ENCODE measurements at regions not wholly inside any gene's neighbourhood (a gene's known extent, or its start where the extent isn't known, plus 50 kb on each side); places are given as distances from the start of the nearest gene placed in this dataset.

GRCh38 chr1:222373831-222374602 is 173.9 kb downstream of the HHIPL2 start:
- DNase-seq (ENCODE audit: extremely low read depth in 1 of 11, low read depth in 9 of 11, low spot score in 4 of 11), result no peak

GRCh38 chr1:222373216-222373615 is 174.7 kb downstream of the HHIPL2 start:
- no peak for DNase-seq (ENCODE audit: extremely low read depth in 1 of 11, low read depth in 9 of 11, low spot score in 4 of 11)

DNA sequence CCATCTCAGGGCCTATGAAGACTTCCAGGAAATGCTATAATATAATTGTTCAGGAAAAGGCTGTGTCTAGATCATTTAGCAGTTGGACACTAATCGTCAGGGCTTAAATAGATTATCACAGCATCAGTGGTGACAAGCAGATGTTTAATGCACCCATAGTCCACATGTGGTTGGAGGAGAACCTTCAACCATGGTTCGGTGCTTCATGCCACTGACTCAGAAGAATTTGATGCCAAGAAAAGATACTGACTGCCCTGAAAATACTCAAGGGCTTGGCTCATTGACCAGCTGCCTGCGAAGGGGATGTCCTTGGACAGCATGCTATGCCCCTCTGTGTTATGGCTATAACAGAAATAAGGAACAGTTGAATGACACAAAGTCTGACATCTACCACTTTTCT is 175.7 kb downstream of the HHIPL2 start:
- DNase-seq (ENCODE audit: extremely low read depth in 1 of 11, low read depth in 9 of 11, low spot score in 4 of 11), result no peak

DNA sequence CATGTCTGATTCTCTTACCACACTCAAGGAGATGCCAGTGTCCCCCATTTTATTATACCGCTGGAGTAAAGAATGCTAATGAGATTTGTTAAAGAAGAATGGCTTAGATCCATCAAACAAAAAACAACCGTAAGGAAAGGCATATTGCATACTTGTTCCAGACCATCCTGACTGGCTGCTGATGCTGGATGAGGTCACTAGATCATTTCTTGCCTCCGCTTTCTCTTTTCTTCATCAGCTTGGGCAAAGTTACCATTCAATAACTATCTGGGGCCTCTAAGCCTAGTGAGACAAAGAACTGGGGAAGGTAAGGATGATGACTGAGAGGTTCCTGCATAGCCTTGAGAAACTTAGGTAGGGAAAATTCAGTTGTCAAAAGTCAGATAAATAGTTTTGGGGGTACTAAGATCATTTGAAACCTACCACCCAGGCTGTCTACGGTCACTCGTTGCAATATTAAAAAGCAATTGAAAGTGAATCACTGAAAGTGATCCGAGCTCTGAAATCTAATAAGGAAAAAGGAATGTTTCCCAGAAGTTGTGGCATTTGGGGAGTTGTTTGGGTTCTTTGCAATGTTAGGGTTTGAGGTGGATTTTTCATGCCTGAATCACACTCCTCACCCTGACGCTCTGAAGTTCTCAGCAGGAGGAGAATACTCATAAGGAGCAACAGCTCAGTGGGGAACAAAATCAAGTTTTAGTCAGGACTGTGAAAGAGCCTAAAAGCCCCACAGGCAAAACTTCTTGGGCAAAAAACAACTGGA is 176.8 kb downstream of the HHIPL2 start:
- no peak for DNase-seq (ENCODE audit: extremely low read depth in 1 of 11, low read depth in 9 of 11, low spot score in 4 of 11)

GRCh38 chr1:222370081-222370912 is 177.6 kb downstream of the HHIPL2 start:
- DNase-seq (ENCODE audit: extremely low read depth in 1 of 11, low read depth in 9 of 11, low spot score in 4 of 11), result no peak

GRCh38 chr1:222369148-222369547 is 178.8 kb downstream of the HHIPL2 start:
- no peak for DNase-seq (ENCODE audit: extremely low read depth in 1 of 11, low read depth in 9 of 11, low spot score in 4 of 11)

DNA sequence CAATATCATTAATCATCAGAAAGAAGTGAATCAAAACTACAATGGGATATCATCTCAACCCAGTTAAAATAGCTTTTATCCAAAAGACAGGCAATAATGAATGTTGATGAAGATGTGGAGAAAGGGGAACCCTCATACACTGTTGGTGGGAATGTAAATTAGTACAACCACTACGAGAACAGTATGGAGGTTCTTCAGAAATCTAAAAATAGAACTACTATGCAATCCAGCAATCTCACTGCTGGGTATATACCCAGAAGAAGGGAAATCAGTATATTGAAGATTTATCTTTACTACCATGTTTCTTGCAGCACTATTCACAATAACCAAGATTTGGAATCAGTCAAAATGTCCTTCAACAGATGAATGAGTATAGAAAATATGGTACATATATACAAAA is 189.8 kb downstream of the HHIPL2 start:
- no peak for DNase-seq (ENCODE audit: extremely low read depth in 1 of 11, low read depth in 9 of 11, low spot score in 4 of 11)

GRCh38 chr1:222357252-222357651 is 190.7 kb downstream of the HHIPL2 start:
- DNase-seq (ENCODE audit: extremely low read depth in 1 of 11, low read depth in 9 of 11, low spot score in 4 of 11), result no peak

- DNase-seq (ENCODE audit: extremely low read depth in 1 of 11, low read depth in 9 of 11, low spot score in 4 of 11), result no peak
Measured at GRCh38 chr1:222347627-222348026, 200.3 kb downstream of the HHIPL2 start.

- no peak for DNase-seq (ENCODE audit: extremely low read depth in 1 of 11, low read depth in 9 of 11, low spot score in 4 of 11)
Measured at GRCh38 chr1:222346955-222347354, 200.9 kb downstream of the HHIPL2 start.

- DNase-seq (ENCODE audit: extremely low read depth in 1 of 11, low read depth in 9 of 11, low spot score in 4 of 11), result no peak
Measured at GRCh38 chr1:222339376-222339947, 208.4 kb downstream of the HHIPL2 start.

DNA sequence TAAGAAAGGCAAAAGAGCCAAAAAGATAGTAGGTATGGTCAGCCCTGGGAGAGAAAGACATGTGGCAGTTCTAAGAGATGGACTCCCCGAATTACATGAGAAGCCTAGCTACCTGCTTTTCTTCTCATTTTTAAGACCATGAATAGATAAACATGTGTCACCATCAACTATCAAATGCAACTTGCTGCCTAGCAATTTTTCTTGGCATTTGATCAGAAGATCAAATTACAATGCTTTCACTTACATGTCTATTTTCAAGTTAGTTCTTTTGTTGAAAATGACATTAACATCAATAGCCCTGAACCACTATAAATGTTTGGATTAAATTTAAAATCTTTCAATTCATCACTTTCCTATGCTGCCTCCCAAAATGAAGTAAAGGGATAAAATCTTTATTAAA is 212.3 kb downstream of the HHIPL2 start:
- DNase-seq (ENCODE audit: extremely low read depth in 1 of 11, low read depth in 9 of 11, low spot score in 4 of 11), result no peak

- no peak for DNase-seq (ENCODE audit: extremely low read depth in 1 of 11, low read depth in 9 of 11, low spot score in 4 of 11)
Measured at GRCh38 chr1:222334026-222334680, 213.8 kb downstream of the HHIPL2 start.

DNA sequence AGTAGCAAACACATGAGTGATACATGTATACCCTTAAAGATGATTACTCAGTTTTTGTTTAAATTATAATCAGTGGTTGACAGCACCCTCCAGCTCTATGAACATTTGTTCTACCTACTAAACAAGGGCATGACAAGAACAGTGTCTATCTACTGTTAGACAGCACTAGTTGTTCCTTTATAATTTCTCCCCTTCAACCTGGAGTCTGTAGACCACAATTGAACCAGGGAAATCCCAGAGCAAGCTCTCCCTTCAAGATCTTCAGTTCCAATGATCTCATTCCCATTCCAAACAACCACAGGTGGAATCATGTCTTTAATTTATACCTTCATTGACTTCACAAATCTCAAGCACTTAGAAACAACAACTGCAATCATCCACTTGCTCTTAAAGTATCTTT is 216.1 kb downstream of the HHIPL2 start:
- DNase-seq (ENCODE audit: extremely low read depth in 1 of 11, low read depth in 9 of 11, low spot score in 4 of 11), result no peak

GRCh38 chr1:222331340-222331739 is 216.6 kb downstream of the HHIPL2 start:
- DNase-seq (ENCODE audit: extremely low read depth in 1 of 11, low read depth in 9 of 11, low spot score in 4 of 11), result no peak

DNA sequence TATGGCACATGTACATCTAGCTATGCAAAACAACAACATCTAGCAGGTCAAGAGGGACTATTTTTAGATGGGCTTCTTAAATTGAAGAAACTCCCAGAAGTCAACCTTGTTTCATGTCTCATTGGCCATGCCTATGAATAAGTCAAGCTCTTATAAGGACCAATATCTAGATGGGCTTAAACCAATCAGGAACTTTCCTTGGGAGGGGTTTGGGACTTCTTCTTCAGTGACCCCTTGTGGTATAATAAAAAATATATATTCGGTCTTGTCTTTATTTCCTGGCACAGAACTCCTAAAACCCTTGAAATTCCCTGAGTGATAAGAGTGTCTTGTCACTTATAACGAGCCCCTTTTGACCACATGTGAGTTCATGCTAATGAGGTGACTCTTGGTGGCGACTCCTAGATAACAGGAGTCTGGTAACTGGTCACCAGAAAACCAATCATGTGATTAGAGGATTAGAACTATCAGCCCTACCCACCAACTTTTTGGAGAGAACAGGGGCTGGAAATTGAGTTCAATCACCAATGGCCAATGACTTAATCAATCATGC is 218.3 kb downstream of the HHIPL2 start:
- DNase-seq (ENCODE audit: extremely low read depth in 1 of 11, low read depth in 9 of 11, low spot score in 4 of 11), result no peak

DNA sequence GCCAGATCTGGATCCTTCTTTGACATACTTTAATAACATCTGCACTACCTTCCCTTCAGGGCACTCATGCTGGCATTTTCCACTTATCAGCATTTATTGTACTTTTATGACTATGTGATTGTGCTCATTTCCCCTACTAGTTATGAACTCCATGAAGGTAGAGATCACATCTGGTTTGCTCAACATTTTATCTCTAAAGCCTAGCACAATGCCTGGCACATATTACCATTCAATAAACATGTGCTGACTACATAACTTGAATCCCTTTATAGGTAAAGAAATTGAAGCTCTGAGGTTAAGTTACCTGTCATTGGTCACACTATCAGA is 221.2 kb downstream of the HHIPL2 start:
- DNase-seq (ENCODE audit: extremely low read depth in 1 of 11, low read depth in 9 of 11, low spot score in 4 of 11), result no peak

- no peak for DNase-seq (ENCODE audit: extremely low read depth in 1 of 11, low read depth in 9 of 11, low spot score in 4 of 11)
Measured at GRCh38 chr1:222326006-222326709, 221.7 kb downstream of the HHIPL2 start.
